ENCODE measurements at regions not wholly inside any gene's neighbourhood (a gene's known extent, or its start where the extent isn't known, plus 50 kb on each side); places are given as distances from the start of the nearest gene placed in this dataset.
"Not testable (repeated sequence)": the region's sequence is repeated elsewhere in the genome, so short reads cannot be mapped to it uniquely, and the experiment has no call there.

GRCh38 chr1:120995025-120995424, 105.5 kb downstream of the PPIAL4A start:
- DNase-seq; intact Hi-C loops (cut with DNase I): not testable (repeated sequence)

DNA sequence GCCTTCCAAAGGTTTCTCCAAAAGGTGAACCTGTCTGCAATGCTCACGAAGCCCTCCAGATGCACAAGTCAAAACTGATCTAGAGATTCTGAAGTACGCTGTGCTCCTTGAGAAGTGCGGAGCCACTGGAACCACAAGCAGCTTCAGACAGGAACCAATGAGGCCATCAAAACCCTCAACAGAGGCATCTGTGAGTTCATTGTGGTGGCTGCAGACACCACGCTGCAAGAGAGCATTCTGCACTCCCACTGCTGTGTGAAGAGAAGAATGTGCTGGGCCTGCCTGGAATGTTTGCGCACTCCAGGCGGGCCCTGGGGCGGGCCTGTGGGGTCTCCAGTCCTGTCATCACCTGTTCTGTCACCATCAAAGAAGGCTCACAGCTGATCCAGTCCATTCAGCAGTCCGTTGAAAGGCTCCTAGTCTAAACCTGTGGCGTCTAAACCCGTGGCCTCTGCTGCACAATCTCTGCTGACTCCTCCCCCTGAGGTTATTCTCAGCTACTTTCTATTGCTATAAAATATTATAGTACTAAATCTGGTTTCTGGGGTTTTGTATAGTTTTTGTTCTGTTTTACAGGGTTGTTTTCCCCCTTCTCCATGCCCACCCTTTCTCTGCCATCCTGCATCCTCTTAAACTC, 111.6 kb downstream of the PPIAL4A start:
- DNase-seq; intact Hi-C loops (cut with DNase I): not testable (repeated sequence)

DNA sequence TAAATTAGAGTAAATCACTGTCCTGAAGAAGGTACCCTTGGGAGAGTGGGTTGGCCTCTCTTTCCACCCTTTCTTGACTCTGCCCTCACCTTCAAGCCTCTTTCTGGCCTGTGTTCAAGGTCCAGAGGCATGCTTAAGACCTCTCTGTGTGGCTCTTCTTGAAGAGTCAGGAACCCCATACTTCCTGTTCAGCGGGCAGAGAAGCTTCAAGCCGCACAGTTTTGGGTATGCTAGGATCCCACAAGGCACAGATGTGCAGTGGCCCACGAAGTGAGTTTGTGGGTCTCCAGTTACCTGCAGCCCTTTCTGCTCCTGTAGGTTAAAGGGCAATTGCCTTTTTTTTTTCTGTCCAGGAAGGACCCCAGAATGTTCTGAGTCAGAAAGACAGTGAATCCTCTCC, 113.7 kb downstream of the PPIAL4A start:
- intact Hi-C loops (cut with DNase I); DNase-seq: not testable (repeated sequence)

GRCh38 chr1:121006826-121007225, 117.3 kb downstream of the PPIAL4A start:
- intact Hi-C loops (cut with DNase I); DNase-seq: not testable (repeated sequence)

GRCh38 chr1:121007755-121008154, 118.2 kb downstream of the PPIAL4A start:
- intact Hi-C loops (cut with DNase I); DNase-seq: not testable (repeated sequence)

DNA sequence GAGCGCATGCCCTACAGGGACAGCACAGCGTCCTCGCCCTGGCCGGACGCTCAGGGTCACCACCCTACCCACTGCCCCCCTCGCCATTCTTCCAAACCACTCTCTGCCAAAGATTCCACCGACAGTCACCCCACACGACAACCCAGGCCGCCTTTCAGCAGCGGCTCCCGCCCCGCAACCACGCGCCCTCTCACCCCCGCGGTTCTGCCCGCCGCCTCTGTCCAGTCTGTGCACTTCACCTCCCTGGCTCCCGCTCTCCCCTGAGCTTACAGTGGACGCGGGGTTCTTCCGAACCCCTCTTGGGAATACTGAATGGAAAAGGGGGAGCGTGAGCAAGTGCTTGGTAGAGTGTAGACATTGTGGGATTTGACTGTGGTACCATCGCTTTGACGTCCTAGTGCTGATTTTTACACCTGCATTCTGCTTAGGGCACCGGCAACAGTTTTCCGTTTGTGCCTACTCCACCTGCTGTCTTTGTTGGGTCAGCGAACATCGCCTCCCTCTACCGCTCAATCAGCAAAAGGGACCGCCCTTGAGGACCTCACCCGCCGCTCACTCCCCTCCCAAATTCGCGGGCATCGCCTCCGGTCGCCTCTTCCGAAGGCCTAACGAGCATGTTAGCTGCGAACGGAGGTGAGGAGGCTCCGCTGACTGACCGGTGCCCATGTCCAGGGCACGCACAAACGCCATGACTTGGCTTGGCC, 119.1 kb downstream of the PPIAL4A start:
- DNase-seq, result not testable (repeated sequence)

DNA sequence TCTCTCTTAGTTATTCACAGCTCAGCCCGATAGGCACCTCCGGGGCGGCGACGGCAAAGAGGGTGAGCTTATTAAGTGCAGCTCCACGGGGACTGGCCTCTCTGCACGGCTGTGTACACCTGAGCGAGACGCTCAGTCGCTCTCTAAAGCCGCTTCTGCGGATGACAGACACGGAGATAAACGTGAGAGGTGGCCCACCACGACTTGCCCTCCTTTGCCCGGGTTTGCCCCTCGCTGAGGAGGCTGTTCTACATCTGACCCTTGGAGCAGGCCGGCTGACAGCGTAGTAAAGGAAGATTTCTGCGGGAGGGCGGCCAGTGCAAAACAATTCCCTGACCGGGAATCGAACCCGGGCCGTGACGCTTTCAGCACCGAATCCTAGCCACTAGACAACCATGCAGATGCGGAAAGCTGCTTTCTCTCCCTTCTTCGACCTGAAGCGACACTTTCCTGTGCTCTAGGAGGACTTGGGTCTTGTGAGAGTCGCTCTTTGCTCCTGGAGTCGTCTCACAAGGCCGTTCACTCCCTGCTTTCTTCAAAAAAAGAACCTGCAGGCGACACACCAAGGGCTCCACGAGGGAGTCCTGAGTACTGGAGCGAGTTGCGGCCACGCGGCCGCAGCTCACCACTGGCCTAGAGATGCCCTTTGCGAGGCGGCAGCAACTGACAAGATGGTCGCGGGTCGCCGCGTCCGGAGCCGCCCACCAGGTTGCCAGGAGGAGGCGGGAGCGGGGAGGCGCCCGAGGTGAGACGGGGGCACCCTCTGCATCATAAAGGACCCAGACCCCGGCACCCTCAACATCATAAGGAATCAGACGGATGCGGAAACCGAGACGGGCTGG, 119.9 kb downstream of the PPIAL4A start:
- intact Hi-C loops (cut with DNase I), result not testable (repeated sequence)
- DNase-seq, result peak in 30 of 42 donors; percentile 7 to 63 (median 28)

More for the DNA sequence above, 119.1 kb downstream of the PPIAL4A start:
- intact Hi-C loops (cut with DNase I), result not testable (repeated sequence)

GRCh38 chr1:121010141-121010540, 120.6 kb downstream of the PPIAL4A start:
- DNase-seq; intact Hi-C loops (cut with DNase I): not testable (repeated sequence)

GRCh38 chr1:121013181-121013580, 123.6 kb downstream of the PPIAL4A start:
- DNase-seq; intact Hi-C loops (cut with DNase I): not testable (repeated sequence)

GRCh38 chr1:121016182-121017028, 126.8 kb downstream of the PPIAL4A start:
- intact Hi-C loops (cut with DNase I), result not testable (repeated sequence)
- DNase-seq, result peak in 27 of 42 donors; percentile 11 to 64 (median 32)

DNA sequence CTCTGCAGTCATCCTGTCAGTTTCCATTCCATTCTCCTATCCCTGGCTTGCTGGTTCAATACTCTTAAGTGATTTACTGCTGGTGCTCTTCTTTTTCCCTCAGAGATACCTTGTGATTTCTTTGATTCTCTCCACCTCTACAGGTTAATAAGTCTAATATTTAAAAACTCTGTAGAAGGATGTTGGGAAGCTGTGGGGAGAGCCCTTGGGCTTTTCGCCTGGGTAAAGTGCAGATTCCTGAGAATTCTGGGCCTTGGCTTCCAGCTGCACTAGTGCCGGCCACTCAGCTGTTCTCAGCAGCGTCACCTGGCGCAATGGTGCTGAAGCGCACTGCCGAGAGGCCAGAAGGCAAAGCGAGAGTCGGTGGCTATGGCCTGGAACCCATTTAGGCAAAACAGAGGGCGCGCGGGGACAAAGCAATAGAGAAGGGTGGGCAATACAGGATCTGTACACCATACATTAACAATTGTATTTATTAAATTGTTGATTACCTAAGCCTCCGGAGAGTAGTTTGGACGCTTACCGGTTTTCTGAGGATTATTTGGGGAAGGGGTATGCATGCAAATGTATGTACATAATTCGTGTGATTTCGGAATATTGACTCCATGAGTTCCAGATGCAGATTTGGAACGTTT, 130.3 kb downstream of the PPIAL4A start:
- intact Hi-C loops (cut with DNase I); DNase-seq: not testable (repeated sequence)

DNA sequence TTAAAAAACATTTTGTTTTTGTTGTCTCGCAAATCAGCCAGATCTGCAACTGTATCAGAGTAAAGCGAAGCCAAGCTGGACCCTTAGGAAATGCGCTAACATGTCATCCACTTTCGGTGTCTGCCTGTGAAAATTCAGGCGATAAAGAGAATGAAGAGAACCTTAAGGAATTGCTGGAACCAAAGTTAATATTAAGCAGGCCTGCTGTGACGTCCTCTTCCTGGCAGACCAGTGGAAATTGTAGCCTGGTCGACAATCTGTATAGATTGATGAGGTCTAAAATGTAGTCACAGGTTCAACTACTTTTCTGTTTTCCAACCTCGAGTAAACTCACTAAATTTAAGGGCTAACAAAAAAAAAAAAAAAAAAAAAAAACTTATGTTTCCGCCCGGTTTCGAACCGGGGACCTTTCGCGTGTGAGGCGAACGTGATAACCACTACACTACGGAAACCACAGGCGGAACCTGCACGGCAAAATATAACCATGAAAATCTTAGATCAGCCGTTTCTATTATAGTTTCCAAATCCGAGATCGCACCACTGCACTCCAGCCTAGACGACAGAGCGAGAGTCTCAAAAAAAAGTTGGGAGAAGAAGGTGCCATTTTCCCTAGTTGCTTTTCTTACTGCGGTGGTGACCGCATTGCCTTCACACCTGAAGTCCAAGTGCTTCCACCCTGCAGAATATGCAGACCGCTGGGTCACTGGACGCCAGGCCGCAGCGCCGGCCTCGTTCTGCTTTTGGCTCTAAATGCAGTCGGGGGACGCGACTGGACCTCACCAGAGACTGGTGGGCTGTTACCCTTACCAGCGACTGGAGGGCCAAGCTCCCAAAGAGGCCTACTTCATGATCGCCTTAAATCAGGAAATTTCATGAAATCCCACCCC, 131.0 kb downstream of the PPIAL4A start:
- intact Hi-C loops (cut with DNase I), result not testable (repeated sequence)
- DNase-seq, result peak in 25 of 42 donors; percentile 4 to 68 (median 33)

DNA sequence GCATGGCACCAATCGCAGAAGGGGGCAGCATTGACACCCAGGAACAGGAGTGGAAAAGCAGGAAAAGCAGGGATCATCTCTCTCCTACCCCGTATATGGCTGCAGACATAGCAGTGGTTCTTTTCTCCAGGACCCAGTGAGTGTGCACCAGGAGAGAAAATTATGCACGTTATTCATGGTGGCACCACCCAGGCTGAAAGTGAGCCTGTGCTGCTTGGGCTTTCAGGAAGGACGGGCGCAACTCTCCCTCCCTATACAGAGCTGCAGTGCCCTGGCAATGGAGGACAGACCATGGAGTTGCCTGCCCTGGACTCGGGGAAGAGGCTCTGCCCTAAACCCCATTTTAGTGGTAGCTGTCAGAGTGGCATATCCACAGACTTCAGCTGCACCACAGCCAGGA, 132.1 kb downstream of the PPIAL4A start:
- DNase-seq; intact Hi-C loops (cut with DNase I): not testable (repeated sequence)

DNA sequence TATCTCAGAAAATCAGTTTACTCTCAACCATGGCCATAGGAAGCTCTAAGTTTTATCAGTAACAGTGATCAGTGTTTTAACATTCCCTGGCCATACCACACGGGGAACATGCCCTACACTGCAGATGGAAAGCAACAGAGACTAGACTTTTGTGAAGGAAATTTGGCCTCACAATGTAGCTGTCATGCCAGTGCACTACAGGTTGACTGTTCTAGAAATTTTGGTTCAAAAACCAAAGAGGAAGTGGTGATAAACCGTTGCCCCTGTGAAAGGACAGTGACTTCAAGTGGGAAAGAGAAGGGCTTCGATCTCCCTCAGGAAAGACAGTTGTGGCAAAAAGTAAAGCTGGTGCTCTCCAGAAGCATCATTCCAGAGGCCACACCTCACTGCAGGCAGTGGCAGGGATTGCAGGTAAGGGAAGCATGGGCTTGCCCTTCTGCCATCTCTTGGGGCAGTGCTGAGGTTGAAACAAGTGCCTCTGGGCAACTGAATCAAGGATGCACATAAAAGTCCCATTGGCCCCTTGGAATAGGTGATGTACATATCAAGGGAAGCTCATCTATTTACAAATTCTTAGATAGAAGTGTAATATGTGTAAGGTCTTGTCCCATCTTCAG, 143.4 kb downstream of the PPIAL4A start:
- intact Hi-C loops (cut with DNase I); DNase-seq: not testable (repeated sequence)

DNA sequence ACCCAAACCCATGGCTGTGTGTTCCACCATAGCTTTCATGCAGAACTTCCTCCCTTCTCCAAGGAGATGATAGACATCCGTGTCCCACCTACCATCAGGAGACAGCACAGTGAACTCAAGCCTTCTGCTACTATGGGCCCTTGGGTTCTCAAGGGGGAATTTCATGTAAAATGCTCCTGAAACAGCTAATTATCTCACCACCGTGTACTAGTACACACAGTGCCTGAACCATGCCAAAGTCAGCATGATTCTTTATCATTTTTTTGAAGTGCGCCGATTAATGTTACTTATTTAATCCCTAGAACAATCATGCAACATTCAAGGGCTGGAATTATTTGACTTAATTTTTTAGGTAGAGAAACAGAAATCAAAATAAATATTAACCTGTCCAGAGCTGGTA, 147.2 kb downstream of the PPIAL4A start:
- intact Hi-C loops (cut with DNase I); DNase-seq: not testable (repeated sequence)

GRCh38 chr1:121040974-121041373, 143.2 kb downstream of the FAM72B start:
- DNase-seq; intact Hi-C loops (cut with DNase I): not testable (repeated sequence)

- DNase-seq; intact Hi-C loops (cut with DNase I): not testable (repeated sequence)
Measured at GRCh38 chr1:121041497-121041896, 142.6 kb downstream of the FAM72B start.

Data from head of caudate nucleus (tissue), 42 donors.